ENCODE measurements at regions not wholly inside any gene's neighbourhood (a gene's known extent, or its start where the extent isn't known, plus 50 kb on each side); places are given as distances from the start of the nearest gene placed in this dataset.
"Not testable (repeated sequence)": the region's sequence is repeated elsewhere in the genome, so short reads cannot be mapped to it uniquely, and the experiment has no call there.

GRCh38 chr10:33673839-33674415 is 339.5 kb upstream of the NRP1 start:
- DNase-seq (ENCODE audit: low read depth in 4 of 4, low spot score in 3 of 4): no peak

GRCh38 chr10:33669904-33670303 is 335.4 kb upstream of the NRP1 start:
- no peak for DNase-seq (ENCODE audit: low read depth in 4 of 4, low spot score in 3 of 4)

GRCh38 chr10:33666686-33667480 is 332.4 kb upstream of the NRP1 start:
- DNase-seq (ENCODE audit: low read depth in 4 of 4, low spot score in 3 of 4): no peak

GRCh38 chr10:33665501-33665900 is 331.0 kb upstream of the NRP1 start:
- no peak for DNase-seq (ENCODE audit: low read depth in 4 of 4, low spot score in 3 of 4)

- DNase-seq (ENCODE audit: low read depth in 4 of 4, low spot score in 3 of 4): no peak
Observed at GRCh38 chr10:33664070-33664469, 329.6 kb upstream of the NRP1 start.

- no peak for DNase-seq (ENCODE audit: low read depth in 4 of 4, low spot score in 3 of 4)
Observed at GRCh38 chr10:33661580-33662336, 327.3 kb upstream of the NRP1 start.

- no peak for DNase-seq (ENCODE audit: low read depth in 4 of 4, low spot score in 3 of 4)
Observed at GRCh38 chr10:33660329-33660728, 325.9 kb upstream of the NRP1 start.

- no peak for DNase-seq (ENCODE audit: low read depth in 4 of 4, low spot score in 3 of 4)
Observed at GRCh38 chr10:33657913-33658312, 323.4 kb upstream of the NRP1 start.

GRCh38 chr10:33657154-33657908 is 322.9 kb upstream of the NRP1 start:
- no peak for DNase-seq (ENCODE audit: low read depth in 4 of 4, low spot score in 3 of 4)

GRCh38 chr10:33655921-33656320 is 321.5 kb upstream of the NRP1 start:
- no peak for DNase-seq (ENCODE audit: low read depth in 4 of 4, low spot score in 3 of 4)

GRCh38 chr10:33655165-33655815 is 320.8 kb upstream of the NRP1 start:
- DNase-seq (ENCODE audit: low read depth in 4 of 4, low spot score in 3 of 4): no peak

- DNase-seq (ENCODE audit: low read depth in 4 of 4, low spot score in 3 of 4): no peak
Observed at GRCh38 chr10:33653584-33654367, 319.3 kb upstream of the NRP1 start.

- DNase-seq (ENCODE audit: low read depth in 4 of 4, low spot score in 3 of 4): no peak
Observed at GRCh38 chr10:33652870-33653269, 318.4 kb upstream of the NRP1 start.

GRCh38 chr10:33650131-33650530 is 315.7 kb upstream of the NRP1 start:
- not testable (repeated sequence) for DNase-seq (ENCODE audit: low read depth in 4 of 4, low spot score in 3 of 4)

- DNase-seq (ENCODE audit: low read depth in 4 of 4, low spot score in 3 of 4): no peak
Observed at GRCh38 chr10:33643042-33643441, 308.6 kb upstream of the NRP1 start.

GRCh38 chr10:33638891-33639290 is 304.4 kb upstream of the NRP1 start:
- no peak for DNase-seq (ENCODE audit: low read depth in 4 of 4, low spot score in 3 of 4)

- no peak for DNase-seq (ENCODE audit: low read depth in 4 of 4, low spot score in 3 of 4)
Observed at GRCh38 chr10:33638374-33638773, 303.9 kb upstream of the NRP1 start.

- DNase-seq (ENCODE audit: low read depth in 4 of 4, low spot score in 3 of 4): no peak
Observed at GRCh38 chr10:33635967-33636515, 301.6 kb upstream of the NRP1 start.

- DNase-seq (ENCODE audit: low read depth in 4 of 4, low spot score in 3 of 4): no peak
Observed at GRCh38 chr10:33632432-33632831, 298.0 kb upstream of the NRP1 start.
